ENCODE measurements at regions not wholly inside any gene's neighbourhood (a gene's known extent, or its start where the extent isn't known, plus 50 kb on each side); places are given as distances from the start of the nearest gene placed in this dataset.
"Not testable (repeated sequence)": the region's sequence is repeated elsewhere in the genome, so short reads cannot be mapped to it uniquely, and the experiment has no call there.

- peak; percentile 33 for DNase-seq (ENCODE audit: low spot score)
Observed at GRCh38 chr1:148679050-148679786, 69.4 kb upstream of the NUDT4B start.

DNA sequence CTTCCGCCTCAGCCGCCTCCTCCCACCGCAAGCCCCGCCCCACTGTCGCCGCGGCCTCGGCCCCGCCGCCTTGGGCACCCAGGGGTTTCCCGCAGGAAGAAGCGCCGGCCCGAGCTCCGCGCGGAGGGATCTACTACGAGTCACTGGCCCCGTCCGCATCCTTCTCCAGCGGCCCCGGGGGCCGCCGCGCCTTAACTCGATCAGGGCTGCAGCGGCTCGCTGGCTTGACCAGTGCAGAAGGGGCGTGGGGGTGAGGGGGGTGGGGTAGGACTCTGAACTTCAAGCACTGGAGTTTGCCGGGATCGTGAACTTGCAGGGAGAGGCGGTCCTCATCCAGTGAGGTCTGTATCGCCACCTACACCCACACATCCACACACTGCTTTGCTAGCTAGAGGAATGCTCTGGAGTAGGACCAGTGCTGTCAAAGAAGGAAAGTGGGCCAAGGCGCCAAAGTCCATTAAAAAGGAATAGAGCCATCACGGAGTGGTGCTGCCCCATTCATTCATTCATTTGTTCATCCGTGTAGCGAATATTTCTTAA lies 68.7 kb upstream of the NUDT4B start:
- not testable (repeated sequence) for DNase-seq (ENCODE audit: low spot score)

- DNase-seq (ENCODE audit: low spot score) = not testable (repeated sequence)
Observed at GRCh38 chr1:148686735-148687134, 61.8 kb upstream of the NUDT4B start.

DNA sequence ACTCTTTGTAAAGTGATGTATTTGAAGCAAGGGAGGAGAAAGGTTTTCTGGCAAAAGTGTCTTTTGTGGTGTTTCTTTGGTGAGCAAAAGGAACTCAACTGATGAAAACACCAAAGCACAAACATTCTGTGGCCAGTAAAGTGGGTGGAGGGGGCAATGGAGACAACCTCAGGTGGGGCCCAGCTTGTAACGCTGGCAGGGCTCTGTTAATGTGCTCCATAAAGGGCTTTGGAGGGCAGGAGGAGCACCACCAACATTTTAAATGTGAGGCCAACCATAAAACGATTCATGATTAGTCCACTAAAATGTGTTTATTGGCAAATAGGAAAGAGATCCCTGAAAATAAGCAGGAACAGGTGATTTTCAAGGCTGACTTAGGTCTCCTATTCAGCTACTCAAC lies 61.2 kb upstream of the NUDT4B start:
- DNase-seq (ENCODE audit: low spot score) = not testable (repeated sequence)
